Testis (tissue), 2 donors: ENCODE measurements at regions not wholly inside any gene's neighbourhood (a gene's known extent, or its start where the extent isn't known, plus 50 kb on each side); places are given as distances from the start of the nearest gene placed in this dataset.
"Not testable (repeated sequence)": the region's sequence is repeated elsewhere in the genome, so short reads cannot be mapped to it uniquely, and the experiment has no call there.

Source experiments
- DNase-seq: peaks from one replicate; pipeline ENCODE4 v3.0.0-alpha.2; 2019
- H3K27ac ChIP-seq, 2 donors: fragments of 200-600 bp; sonication (generic); one replicate each; pipeline ENCODE4 v1.5.1; 2019
- H3K27me3 ChIP-seq: fragments of 200-600 bp; sonication (generic); one replicate; pipeline ENCODE4 v1.5.1; 2019
- H3K36me3 ChIP-seq: fragments of 200-600 bp; sonication (generic); one replicate; pipeline ENCODE4 v1.5.1; 2017; ENCODE audit warnings: low read depth; ENCODE audit errors: missing control alignments
- H3K4me1 ChIP-seq: fragments of 200-600 bp; sonication (generic); one replicate; pipeline ENCODE4 v1.5.1; 2019
- H3K4me3 ChIP-seq, 2 donors: fragments of 200-600 bp; sonication (generic); one replicate each; pipeline ENCODE4 v1.5.1; 2017 to 2019
- H3K9me3 ChIP-seq: fragments of 200-600 bp; sonication (generic); one replicate; pipeline ENCODE4 v1.5.1; 2017
- POLR2A ChIP-seq: fragments of 450-650 bp; IDR thresholded peaks from one replicate; pipeline ENCODE4 v1.6.1; 2017; ENCODE audit warnings: antibody characterized with exemption, mild to moderate bottlenecking, moderate library complexity
- WGBS, 2 donors: methylation state at CpG; one replicate each; pipeline ENCODE4 v1.1.5; 2018; 5-methylcytosine and 5-hydroxymethylcytosine counted together
- intact Hi-C: fragments of 100-400 bp; cut with DNase I; formaldehyde crosslinking; loops from one replicate; pipeline ENCODE4 v1.15.1; 2023; ENCODE audit warnings: low total_unique reads
- TF ChIP-seq, protein P1 (sequence below), 3 experiments: fragments of 450-650 bp in 2 of 3; fragments of 200-600 bp in 1 of 3; sonication (generic) in 1 of 3; IDR thresholded peaks; one replicate each; pipeline ENCODE4 v1.5.1; 2016 to 2019; ENCODE audit warnings: antibody characterized with exemption in 3 of 3, mild to moderate bottlenecking in 2 of 3, moderate library complexity in 1 of 3

DNA sequence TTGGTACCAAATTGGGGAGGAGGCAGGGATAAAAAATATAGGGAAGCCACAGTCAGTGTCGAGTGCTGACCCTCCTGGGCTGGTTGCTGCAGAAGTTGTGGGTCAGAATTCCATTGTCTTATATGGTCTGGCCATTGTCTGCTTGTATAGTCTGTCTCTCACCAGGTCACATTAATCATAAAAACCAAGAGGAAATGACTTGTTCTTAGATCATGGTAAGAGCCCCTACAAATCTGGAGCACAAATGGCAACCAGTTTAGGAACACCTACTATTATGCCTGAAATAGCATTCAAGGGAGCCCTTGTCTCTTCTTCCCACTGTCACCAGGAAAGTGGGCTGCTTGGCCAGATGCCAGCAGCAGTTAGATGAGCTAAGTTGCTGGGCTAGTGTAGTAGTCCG, 119.7 kb upstream of the RMP24 start:
- TF ChIP-seq POLR2A, result no peak
- TF ChIP-seq, protein P1, sequence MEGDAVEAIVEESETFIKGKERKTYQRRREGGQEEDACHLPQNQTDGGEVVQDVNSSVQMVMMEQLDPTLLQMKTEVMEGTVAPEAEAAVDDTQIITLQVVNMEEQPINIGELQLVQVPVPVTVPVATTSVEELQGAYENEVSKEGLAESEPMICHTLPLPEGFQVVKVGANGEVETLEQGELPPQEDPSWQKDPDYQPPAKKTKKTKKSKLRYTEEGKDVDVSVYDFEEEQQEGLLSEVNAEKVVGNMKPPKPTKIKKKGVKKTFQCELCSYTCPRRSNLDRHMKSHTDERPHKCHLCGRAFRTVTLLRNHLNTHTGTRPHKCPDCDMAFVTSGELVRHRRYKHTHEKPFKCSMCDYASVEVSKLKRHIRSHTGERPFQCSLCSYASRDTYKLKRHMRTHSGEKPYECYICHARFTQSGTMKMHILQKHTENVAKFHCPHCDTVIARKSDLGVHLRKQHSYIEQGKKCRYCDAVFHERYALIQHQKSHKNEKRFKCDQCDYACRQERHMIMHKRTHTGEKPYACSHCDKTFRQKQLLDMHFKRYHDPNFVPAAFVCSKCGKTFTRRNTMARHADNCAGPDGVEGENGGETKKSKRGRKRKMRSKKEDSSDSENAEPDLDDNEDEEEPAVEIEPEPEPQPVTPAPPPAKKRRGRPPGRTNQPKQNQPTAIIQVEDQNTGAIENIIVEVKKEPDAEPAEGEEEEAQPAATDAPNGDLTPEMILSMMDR (IDR thresholded peaks at IDR 0.05), result no peak
- Histone ChIP-seq H3K27me3 (no peaks in the 10 kb centered on the region), H3K9me3 (no peaks in the 10 kb centered on the region), H3K4me1 (no peaks in the 10 kb centered on the region), H3K4me3 (no peak overlapping the region), H3K36me3 (no peaks in the 10 kb centered on the region), H3K27ac (no peak overlapping the region)
- DNase-seq, result no peak
- 64 to 70% methylated on average over 2 of the region's 2 CpGs for whole genome bisulfite sequencing, 2 donors
- intact Hi-C loops, result no loop called here

DNA sequence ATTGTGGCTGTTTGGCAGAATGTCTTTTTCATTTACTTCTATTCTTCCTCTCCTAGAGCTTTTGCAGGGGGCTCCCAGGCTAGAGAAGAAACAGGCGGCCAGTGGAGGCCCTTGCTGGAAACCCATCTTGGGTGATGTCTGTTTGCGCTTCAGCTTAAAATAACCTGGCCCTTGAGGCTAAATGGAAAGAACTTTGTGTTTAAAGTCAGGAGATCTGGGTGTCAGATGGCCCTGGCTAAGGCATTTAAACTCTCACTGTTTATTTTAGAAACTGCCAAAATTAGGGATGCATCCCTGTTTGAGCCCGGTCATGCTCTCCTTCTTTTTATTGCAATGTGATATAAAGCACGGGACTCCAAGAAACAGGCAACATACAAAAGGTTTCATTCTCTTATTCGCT, 118.4 kb upstream of the RMP24 start:
- no peak for TF ChIP-seq POLR2A
- TF ChIP-seq, protein P1 (IDR thresholded peaks at IDR 0.05), result no peak
- Histone ChIP-seq H3K4me1 (no peaks in the 10 kb centered on the region), H3K36me3 (no peaks in the 10 kb centered on the region), H3K27me3 (no peaks in the 10 kb centered on the region), H3K4me3 (no peak overlapping the region), H3K27ac (no peak overlapping the region), H3K9me3 (no peaks in the 10 kb centered on the region)
- intact Hi-C loops, result no loop called here
- 82 to 85% methylated on average over 5 of the region's 5 CpGs for WGBS, 2 donors
- DNase-seq, result no peak

DNA sequence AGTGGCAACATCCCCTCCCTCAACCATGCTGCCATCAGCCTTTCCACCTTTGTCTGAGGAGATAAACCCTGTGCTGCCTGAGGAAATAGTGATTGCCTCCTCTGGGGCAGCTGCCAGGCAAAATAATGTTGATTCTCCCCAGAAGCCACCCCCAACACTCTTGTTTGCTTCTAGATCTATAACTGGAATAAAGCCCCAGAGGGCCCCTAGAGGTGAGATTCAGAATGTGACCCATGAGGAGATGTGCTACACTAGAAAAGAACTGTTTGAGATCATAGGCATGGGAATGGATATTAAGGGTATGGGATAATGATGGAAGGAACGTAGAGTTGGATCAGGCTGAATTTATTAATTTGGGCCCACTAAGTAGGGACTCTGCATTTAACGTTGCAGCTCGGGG, 116.3 kb upstream of the RMP24 start:
- Histone ChIP-seq H3K4me1 (no peaks in the 10 kb centered on the region), H3K27ac (no peak overlapping the region), H3K27me3 (no peaks in the 10 kb centered on the region), H3K4me3 (no peak overlapping the region), H3K36me3 (no peaks in the 10 kb centered on the region), H3K9me3 (no peaks in the 10 kb centered on the region)
- intact Hi-C loops, result no loop called here
- DNase-seq, result no peak
- WGBS, 2 donors, result 84 to 93% methylated on average over 3 of the region's 3 CpGs
- no peak for TF ChIP-seq POLR2A
- TF ChIP-seq, protein P1 (IDR thresholded peaks at IDR 0.05), result no peak

DNA sequence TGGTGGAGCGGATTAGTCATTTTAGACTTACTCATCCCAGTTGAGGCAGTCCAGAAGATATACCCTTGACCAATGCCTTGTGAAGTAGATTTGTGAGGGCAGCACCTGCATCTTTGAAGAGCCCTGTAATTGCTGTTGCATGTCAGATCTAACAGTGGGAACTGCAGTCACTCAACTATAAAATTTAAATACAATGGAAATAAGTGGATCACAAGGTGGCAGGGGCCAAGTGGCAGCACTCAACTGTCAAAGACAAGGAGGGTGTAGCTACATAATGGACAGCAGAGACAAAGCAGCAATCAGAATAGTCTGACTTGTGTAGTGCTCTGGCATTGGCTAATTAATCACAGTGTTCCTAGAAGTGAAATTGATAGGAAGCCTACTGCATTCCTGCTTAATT, 115.8 kb upstream of the RMP24 start:
- H3K4me1 ChIP-seq, H3K4me3 ChIP-seq, H3K27ac ChIP-seq, DNase-seq, H3K27me3 ChIP-seq, intact Hi-C loops, H3K9me3 ChIP-seq, H3K36me3 ChIP-seq: not testable (repeated sequence)
- WGBS, 2 donors, result 0 to 45% methylated on average over 1 of the region's 1 CpG

DNA sequence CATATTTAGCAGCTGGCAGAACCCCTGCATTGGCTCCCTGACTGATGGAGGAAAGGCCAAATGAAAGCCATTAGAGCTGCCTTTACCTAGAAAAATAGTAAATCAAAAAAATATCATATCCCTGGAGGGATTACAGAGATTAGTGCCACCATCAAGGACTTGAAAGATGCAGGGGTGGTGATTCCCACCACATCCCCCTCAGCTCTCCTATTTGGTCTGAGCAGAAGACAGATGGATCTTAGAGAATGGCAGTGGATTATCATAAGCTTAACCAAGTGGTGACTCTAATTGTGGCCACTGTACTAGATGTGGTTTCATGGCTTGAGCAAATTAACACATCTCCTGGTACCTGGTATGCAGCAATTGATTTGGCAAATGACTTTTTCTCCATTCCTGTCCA, 114.9 kb upstream of the RMP24 start:
- intact Hi-C loops, H3K9me3 ChIP-seq, H3K27me3 ChIP-seq, H3K4me1 ChIP-seq, H3K4me3 ChIP-seq, H3K27ac ChIP-seq, DNase-seq, H3K36me3 ChIP-seq: not testable (repeated sequence)

DNA sequence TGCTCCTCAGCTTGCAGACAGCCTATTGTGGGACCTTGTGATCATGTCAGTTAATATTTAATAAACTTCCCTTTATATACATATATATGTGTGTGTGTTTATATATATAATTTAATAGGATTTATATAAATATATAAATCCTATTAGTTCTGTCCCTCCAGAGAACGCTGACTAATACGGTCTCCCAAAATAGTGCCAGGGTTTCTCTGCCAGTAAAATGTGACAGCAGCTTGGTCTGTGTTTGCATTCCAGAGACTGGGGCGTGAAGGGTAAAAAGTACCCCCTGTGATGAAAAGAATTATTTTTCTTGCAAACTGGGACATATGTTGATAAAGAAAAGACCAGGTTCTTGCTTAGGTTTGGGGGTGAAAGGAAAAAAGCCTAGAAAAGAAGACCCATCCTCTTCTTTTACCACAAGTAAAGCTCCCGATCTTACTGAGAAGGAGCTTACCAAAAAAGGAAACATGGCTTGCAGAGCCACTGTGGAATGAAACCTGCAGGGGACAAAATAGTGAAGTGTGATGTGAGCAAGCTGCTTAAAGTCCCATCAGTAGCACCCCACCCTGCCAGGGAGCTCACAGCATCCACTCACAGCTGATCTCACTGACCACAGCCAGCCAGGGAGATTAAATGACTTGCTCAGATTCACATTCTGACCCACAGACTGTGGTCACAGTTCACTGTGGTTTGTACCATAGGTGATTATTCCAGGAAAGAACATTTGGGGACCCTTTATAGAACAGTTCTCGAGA, 110.9 kb upstream of the RMP24 start:
- Histone ChIP-seq H3K4me3 (no peak overlapping the region), H3K9me3 (no peaks in the 10 kb centered on the region), H3K36me3 (no peaks in the 10 kb centered on the region), H3K4me1 (peaks cover 9% of the 10 kb centered on the region), H3K27me3 (no peaks in the 10 kb centered on the region), H3K27ac (peak overlapping the region in 1 of 2 donors; percentile 28)
- WGBS, 2 donors, result 62 to 72% methylated on average over 5 of the region's 5 CpGs
- no peak for TF ChIP-seq POLR2A
- TF ChIP-seq, protein P1 (IDR thresholded peaks at IDR 0.05), result no peak
- intact Hi-C loops, result no loop called here
- peak; percentile 27 for DNase-seq
